H9 (cell line): ENCODE measurements at regions not wholly inside any gene's neighbourhood (a gene's known extent, or its start where the extent isn't known, plus 50 kb on each side); places are given as distances from the start of the nearest gene placed in this dataset.

Experiments used
- DNase-seq: peaks from one replicate; pipeline ENCODE4 v3.0.0-alpha.2; 2017
- H2AFZ ChIP-seq: one replicate; pipeline ENCODE4 v1.6.1; 2013; ENCODE audit warnings: mild to moderate bottlenecking, low read length, control low read depth, moderate library complexity
- H2AK5ac ChIP-seq: 2 replicates; pipeline ENCODE4 v1.6.1; 2013; ENCODE audit warnings: low read length, control low read depth, mixed read lengths; ENCODE audit not compliant: insufficient read length
- H2BK120ac ChIP-seq: one replicate; pipeline ENCODE4 v1.6.1; 2013; ENCODE audit warnings: low read depth, mild to moderate bottlenecking, low read length, control low read depth, inconsistent platforms; ENCODE audit not compliant: poor library complexity, severe bottlenecking
- H2BK12ac ChIP-seq: 2 replicates; pipeline ENCODE4 v1.6.1; 2013; ENCODE audit warnings: low read length, control low read depth, mixed read lengths, low read depth; ENCODE audit not compliant: insufficient read length
- H2BK15ac ChIP-seq: 2 replicates; pipeline ENCODE4 v1.6.1; 2013; ENCODE audit warnings: low read depth, low read length, control low read depth
- H2BK20ac ChIP-seq: one replicate; pipeline ENCODE4 v1.6.1; 2013; ENCODE audit warnings: low read depth, mild to moderate bottlenecking, low read length, control low read depth, inconsistent platforms; ENCODE audit not compliant: poor library complexity, severe bottlenecking
- H2BK5ac ChIP-seq: 2 replicates; pipeline ENCODE4 v1.6.1; 2013; ENCODE audit warnings: low read length, control low read depth, mixed read lengths; ENCODE audit not compliant: insufficient read length
- H3K14ac ChIP-seq: 2 replicates; pipeline ENCODE4 v1.6.1; 2013; ENCODE audit warnings: low read length, control low read depth; ENCODE audit not compliant: insufficient read depth
- H3K18ac ChIP-seq: 2 replicates; pipeline ENCODE4 v1.6.1; 2013; ENCODE audit warnings: low read depth, mild to moderate bottlenecking, mixed read lengths, low read length, control low read depth; ENCODE audit not compliant: insufficient read length
- H3K23ac ChIP-seq: 2 replicates; pipeline ENCODE4 v1.6.1; 2013; ENCODE audit warnings: low read length, control low read depth, mixed read lengths, low read depth; ENCODE audit not compliant: insufficient read length
- H3K23me2 ChIP-seq: 2 replicates; pipeline ENCODE4 v1.6.1; 2013; ENCODE audit warnings: low read depth, mild to moderate bottlenecking, mixed read lengths, low read length, control low read depth; ENCODE audit not compliant: insufficient read length, poor library complexity, severe bottlenecking
- H3K27ac ChIP-seq: 2 replicates; pipeline ENCODE4 v1.5.1; 2013; ENCODE audit warnings: low read length, control low read depth, mixed read lengths, low read depth; ENCODE audit not compliant: insufficient read length
- H3K27me3 ChIP-seq: 2 replicates; pipeline ENCODE4 v1.6.1; 2013; ENCODE audit warnings: low read length, control low read depth, inconsistent platforms; ENCODE audit not compliant: insufficient read depth
- H3K4ac ChIP-seq: 2 replicates; pipeline ENCODE4 v1.6.1; 2013; ENCODE audit warnings: low read depth, mild to moderate bottlenecking, control low read depth, inconsistent platforms, low read length, moderate library complexity
- H3K4me1 ChIP-seq: 2 replicates; pipeline ENCODE4 v1.6.1; 2013; ENCODE audit warnings: low read length, control low read depth, inconsistent platforms; ENCODE audit not compliant: insufficient read depth
- H3K4me2 ChIP-seq: 2 replicates; pipeline ENCODE4 v1.6.1; 2013; ENCODE audit warnings: low read length, control low read depth, mixed read lengths; ENCODE audit not compliant: insufficient read length, insufficient read depth
- H3K56ac ChIP-seq: 2 replicates; pipeline ENCODE4 v1.6.1; 2013; ENCODE audit warnings: low read depth, mild to moderate bottlenecking, mixed read lengths, low read length, control low read depth; ENCODE audit not compliant: insufficient read length
- H3K79me1 ChIP-seq: 2 replicates; pipeline ENCODE4 v1.6.1; 2013; ENCODE audit warnings: low read depth, mild to moderate bottlenecking, moderate library complexity, low read length, control low read depth, inconsistent platforms; ENCODE audit not compliant: insufficient read depth, poor library complexity, severe bottlenecking
- H3K79me2 ChIP-seq: 2 replicates; pipeline ENCODE4 v1.6.1; 2013; ENCODE audit warnings: low read length, control low read depth, inconsistent platforms; ENCODE audit not compliant: insufficient read depth
- H3K9ac ChIP-seq: 2 replicates; pipeline ENCODE4 v1.6.1; 2013; ENCODE audit warnings: low read length, control low read depth, mixed read lengths; ENCODE audit not compliant: insufficient read length; ENCODE audit errors: extremely low read depth
- H3K9me3 ChIP-seq: one replicate; pipeline ENCODE4 v1.6.1; 2013; ENCODE audit warnings: low read depth, low read length, inconsistent platforms; ENCODE audit not compliant: control insufficient read depth
- H3T11ph ChIP-seq: one replicate; pipeline ENCODE4 v1.6.1; 2013; ENCODE audit warnings: mild to moderate bottlenecking, low read length, control low read depth, inconsistent platforms
- H4K20me1 ChIP-seq: one replicate; pipeline ENCODE4 v1.6.1; 2013; ENCODE audit not compliant: control insufficient read depth, insufficient read length, insufficient read depth
- H4K5ac ChIP-seq: 2 replicates; pipeline ENCODE4 v1.6.1; 2013; ENCODE audit warnings: low read depth, mild to moderate bottlenecking, mixed read lengths, low read length, control low read depth; ENCODE audit not compliant: insufficient read length
- H4K8ac ChIP-seq: replicated peaks from 2 replicates; pipeline ENCODE4 v1.6.1; 2013; ENCODE audit warnings: low read length, control low read depth, mixed read lengths, low read depth; ENCODE audit not compliant: insufficient read length
- H4K91ac ChIP-seq: 2 replicates; pipeline ENCODE4 v1.6.1; 2013; ENCODE audit warnings: low read depth, mild to moderate bottlenecking, moderate library complexity, mixed read lengths, low read length, control low read depth; ENCODE audit not compliant: insufficient read length
- H3K27ac Mint-ChIP-seq, 3 experiments: 2 replicates in 2 of 3; 3 replicates in 1 of 3; pipeline ENCODE4 v1.8.0; 2020 to 2021; ENCODE audit warnings: mixed read lengths in 3 of 3, mild to moderate bottlenecking in 1 of 3, moderate library complexity in 1 of 3
- H3K27me3 Mint-ChIP-seq: 2 replicates; pipeline ENCODE4 v1.8.0; 2021; ENCODE audit warnings: low read depth, mild to moderate bottlenecking, moderate library complexity, mixed read lengths
- H3K36me3 Mint-ChIP-seq, 3 experiments: 2 replicates in 2 of 3; 3 replicates in 1 of 3; pipeline ENCODE4 v1.8.0; 2020 to 2021; ENCODE audit warnings: low read depth in 3 of 3, mixed read lengths in 3 of 3; ENCODE audit not compliant: insufficient read depth in 1 of 3
- H3K4me1 Mint-ChIP-seq, 2 experiments: 2 replicates each; pipeline ENCODE4 v1.8.0; 2020; ENCODE audit warnings: mixed read lengths in 2 of 2
- H3K4me3 Mint-ChIP-seq, 2 experiments: 2 replicates in 1 of 2; 3 replicates in 1 of 2; pipeline ENCODE4 v1.8.0; 2020 to 2021; ENCODE audit warnings: mild to moderate bottlenecking in 2 of 2, mixed read lengths in 2 of 2, moderate library complexity in 1 of 2
- H3K9me3 Mint-ChIP-seq, 2 experiments: 2 replicates in 1 of 2; 3 replicates in 1 of 2; pipeline ENCODE4 v1.8.0; 2020; ENCODE audit warnings: mild to moderate bottlenecking in 2 of 2, mixed read lengths in 2 of 2, moderate library complexity in 1 of 2
- WGBS: extraction: QIAGEN DNeasy Blood & Tissue Kit; methylation state at CpG from one replicate; pipeline ENCODE4 v1.1.7; 2013; ENCODE audit warnings: missing lambda C conversion rate, low lambda C conversion rate, mixed read lengths; ENCODE audit not compliant: insufficient read length; ENCODE audit errors: extremely low coverage; 5-methylcytosine and 5-hydroxymethylcytosine counted together
- TF ChIP-seq, protein P1 (sequence below): fragments of 200-600 bp; sonication (generic); conservative IDR thresholded peaks from 3 replicates; pipeline ENCODE4 v1.8.0; 2021; ENCODE audit warnings: antibody characterized with exemption, mild to moderate bottlenecking

DNA sequence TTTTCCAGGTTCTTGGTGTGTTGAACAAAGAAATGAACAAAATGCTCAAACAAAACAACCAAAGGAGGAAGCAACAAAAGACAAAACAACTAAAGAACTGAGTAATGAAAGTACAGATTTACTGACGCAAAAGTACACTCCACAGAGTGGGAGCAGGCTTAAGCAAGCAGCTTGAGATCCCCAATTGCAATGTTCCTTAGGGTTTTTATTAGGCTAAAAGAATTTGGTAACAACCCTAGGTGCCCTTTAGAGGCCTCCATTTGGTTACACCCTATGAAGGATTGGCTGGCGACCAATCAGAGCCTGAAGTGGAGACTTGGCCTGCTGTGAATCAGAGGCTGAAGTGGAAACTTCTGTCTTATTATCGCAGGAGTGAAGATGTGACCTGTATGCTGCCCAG lies 243.4 kb upstream of the ATP10A start:
- Histone ChIP-seq H3K27me3 (no peaks in the 10 kb centered on the region), H4K5ac (no peak overlapping the region), H3K9me3 (peaks cover 5% of the 10 kb centered on the region), H3K9ac (no peak overlapping the region), H4K20me1 (no peaks in the 10 kb centered on the region), H3K18ac (no peak overlapping the region), H2BK120ac (no peak overlapping the region), H3K14ac (no peak overlapping the region), H2BK15ac (no peak overlapping the region), H4K91ac (no peak overlapping the region), H2BK12ac (no peak overlapping the region), H3K4me2 (no peak overlapping the region), H4K8ac (no peak overlapping the region), H2AFZ (no peak overlapping the region), H2BK5ac (no peak overlapping the region), H3K79me2 (no peaks in the 10 kb centered on the region), H3K56ac (no peak overlapping the region), H3K23ac (no peak overlapping the region), H2BK20ac (no peak overlapping the region), H3K23me2 (no peaks in the 10 kb centered on the region), H3K79me1 (no peaks in the 10 kb centered on the region), H3K4me1 (peaks cover 6% of the 10 kb centered on the region; the same call in 1 of the 2 replicates), H3K27ac (no peak overlapping the region), H2AK5ac (no peak overlapping the region), H3T11ph (no peak overlapping the region), H3K4ac (no peak overlapping the region)
- Mint-ChIP-seq H3K27ac (no peak overlapping the region), H3K4me3 (no peak overlapping the region), H3K9me3 (peaks cover 18 to 30% of the 10 kb centered on the region in 2 experiments), H3K4me1 (peaks cover 20% of the 10 kb centered on the region in 2 experiments), H3K27me3 (no peaks in the 10 kb centered on the region; the same call in 1 of the 2 replicates), H3K36me3 (peaks cover 5 to 21% (median 11%) of the 10 kb centered on the region in 3 experiments; a peak in 4 of 7 replicates)
- DNase-seq: no peak
- TF ChIP-seq, protein P1, sequence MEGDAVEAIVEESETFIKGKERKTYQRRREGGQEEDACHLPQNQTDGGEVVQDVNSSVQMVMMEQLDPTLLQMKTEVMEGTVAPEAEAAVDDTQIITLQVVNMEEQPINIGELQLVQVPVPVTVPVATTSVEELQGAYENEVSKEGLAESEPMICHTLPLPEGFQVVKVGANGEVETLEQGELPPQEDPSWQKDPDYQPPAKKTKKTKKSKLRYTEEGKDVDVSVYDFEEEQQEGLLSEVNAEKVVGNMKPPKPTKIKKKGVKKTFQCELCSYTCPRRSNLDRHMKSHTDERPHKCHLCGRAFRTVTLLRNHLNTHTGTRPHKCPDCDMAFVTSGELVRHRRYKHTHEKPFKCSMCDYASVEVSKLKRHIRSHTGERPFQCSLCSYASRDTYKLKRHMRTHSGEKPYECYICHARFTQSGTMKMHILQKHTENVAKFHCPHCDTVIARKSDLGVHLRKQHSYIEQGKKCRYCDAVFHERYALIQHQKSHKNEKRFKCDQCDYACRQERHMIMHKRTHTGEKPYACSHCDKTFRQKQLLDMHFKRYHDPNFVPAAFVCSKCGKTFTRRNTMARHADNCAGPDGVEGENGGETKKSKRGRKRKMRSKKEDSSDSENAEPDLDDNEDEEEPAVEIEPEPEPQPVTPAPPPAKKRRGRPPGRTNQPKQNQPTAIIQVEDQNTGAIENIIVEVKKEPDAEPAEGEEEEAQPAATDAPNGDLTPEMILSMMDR: no peak
- no CpG with 5 or more reads among the region's 3 CpGs for WGBS
